ENCODE measurements at regions not wholly inside any gene's neighbourhood (a gene's known extent, or its start where the extent isn't known, plus 50 kb on each side); places are given as distances from the start of the nearest gene placed in this dataset.

GRCh38 chr7:35501681-35502080 is 193.3 kb downstream of the HERPUD2 start:
- DNase-seq (ENCODE audit: low spot score): no peak

- DNase-seq (ENCODE audit: low spot score): no peak
Measured at GRCh38 chr7:35499226-35499625, 195.7 kb downstream of the HERPUD2 start.

- no peak for DNase-seq (ENCODE audit: low spot score)
Measured at GRCh38 chr7:35498416-35498815, 196.5 kb downstream of the HERPUD2 start.

- no peak for DNase-seq (ENCODE audit: low spot score)
Measured at GRCh38 chr7:35495844-35496243, 199.1 kb downstream of the HERPUD2 start.

GRCh38 chr7:35495377-35495776 is 199.6 kb downstream of the HERPUD2 start:
- no peak for DNase-seq (ENCODE audit: low spot score)

GRCh38 chr7:35494407-35494806 is 200.5 kb downstream of the HERPUD2 start:
- DNase-seq (ENCODE audit: low spot score): no peak

- DNase-seq (ENCODE audit: low spot score): no peak
Measured at GRCh38 chr7:35492451-35493175, 202.3 kb downstream of the HERPUD2 start.

- no peak for DNase-seq (ENCODE audit: low spot score)
Measured at GRCh38 chr7:35491233-35491632, 203.7 kb downstream of the HERPUD2 start.

GRCh38 chr7:35487841-35488240 is 207.1 kb downstream of the HERPUD2 start:
- no peak for DNase-seq (ENCODE audit: low spot score)

GRCh38 chr7:35487402-35487801 is 207.5 kb downstream of the HERPUD2 start:
- DNase-seq (ENCODE audit: low spot score): no peak

- DNase-seq (ENCODE audit: low spot score): no peak
Measured at GRCh38 chr7:35485436-35485835, 209.5 kb downstream of the HERPUD2 start.

GRCh38 chr7:35483568-35483967 is 211.4 kb downstream of the HERPUD2 start:
- no peak for DNase-seq (ENCODE audit: low spot score)

- DNase-seq (ENCODE audit: low spot score): no peak
Measured at GRCh38 chr7:35482231-35482630, 212.7 kb downstream of the HERPUD2 start.

- DNase-seq (ENCODE audit: low spot score): no peak
Measured at GRCh38 chr7:35480806-35481205, 214.1 kb downstream of the HERPUD2 start.

GRCh38 chr7:35477609-35478008 is 217.3 kb downstream of the HERPUD2 start:
- DNase-seq (ENCODE audit: low spot score): no peak

GRCh38 chr7:35474100-35474499 is 220.2 kb upstream of the TBX20 start:
- no peak for DNase-seq (ENCODE audit: low spot score)

GRCh38 chr7:35468606-35469005 is 214.7 kb upstream of the TBX20 start:
- DNase-seq (ENCODE audit: low spot score): no peak

GRCh38 chr7:35467456-35467978 is 213.6 kb upstream of the TBX20 start:
- DNase-seq (ENCODE audit: low spot score): no peak

GRCh38 chr7:35465791-35466336 is 212.0 kb upstream of the TBX20 start:
- DNase-seq (ENCODE audit: low spot score): no peak

GRCh38 chr7:35463751-35464150 is 209.9 kb upstream of the TBX20 start:
- DNase-seq (ENCODE audit: low spot score): no peak

GRCh38 chr7:35463176-35463700 is 209.3 kb upstream of the TBX20 start:
- no peak for DNase-seq (ENCODE audit: low spot score)

GRCh38 chr7:35454575-35455385 is 200.9 kb upstream of the TBX20 start:
- DNase-seq (ENCODE audit: low spot score): no peak
